ENCODE measurements at regions not wholly inside any gene's neighbourhood (a gene's known extent, or its start where the extent isn't known, plus 50 kb on each side); places are given as distances from the start of the nearest gene placed in this dataset.
"Not testable (repeated sequence)": the region's sequence is repeated elsewhere in the genome, so short reads cannot be mapped to it uniquely, and the experiment has no call there.

- Histone ChIP-seq H3K27ac (no peak overlapping the region), H3K4me3 (no peak overlapping the region), H3K4me1 (no peaks in the 10 kb centered on the region), H3K27me3 (no peaks in the 10 kb centered on the region), H3K36me3 (no peaks in the 10 kb centered on the region), H3K9me3 (no peaks in the 10 kb centered on the region)
- ATAC-seq (ENCODE audit: low FRiP score in 2 of 2) (no peak), DNase-seq (no peak)
- TF ChIP-seq POLR2AphosphoS5 (IDR thresholded peaks at IDR 0.05) (no peak), POLR2A (IDR thresholded peaks at IDR 0.05) (no peak), EP300 (IDR thresholded peaks at IDR 0.05) (no peak)
- TF ChIP-seq, protein P1, sequence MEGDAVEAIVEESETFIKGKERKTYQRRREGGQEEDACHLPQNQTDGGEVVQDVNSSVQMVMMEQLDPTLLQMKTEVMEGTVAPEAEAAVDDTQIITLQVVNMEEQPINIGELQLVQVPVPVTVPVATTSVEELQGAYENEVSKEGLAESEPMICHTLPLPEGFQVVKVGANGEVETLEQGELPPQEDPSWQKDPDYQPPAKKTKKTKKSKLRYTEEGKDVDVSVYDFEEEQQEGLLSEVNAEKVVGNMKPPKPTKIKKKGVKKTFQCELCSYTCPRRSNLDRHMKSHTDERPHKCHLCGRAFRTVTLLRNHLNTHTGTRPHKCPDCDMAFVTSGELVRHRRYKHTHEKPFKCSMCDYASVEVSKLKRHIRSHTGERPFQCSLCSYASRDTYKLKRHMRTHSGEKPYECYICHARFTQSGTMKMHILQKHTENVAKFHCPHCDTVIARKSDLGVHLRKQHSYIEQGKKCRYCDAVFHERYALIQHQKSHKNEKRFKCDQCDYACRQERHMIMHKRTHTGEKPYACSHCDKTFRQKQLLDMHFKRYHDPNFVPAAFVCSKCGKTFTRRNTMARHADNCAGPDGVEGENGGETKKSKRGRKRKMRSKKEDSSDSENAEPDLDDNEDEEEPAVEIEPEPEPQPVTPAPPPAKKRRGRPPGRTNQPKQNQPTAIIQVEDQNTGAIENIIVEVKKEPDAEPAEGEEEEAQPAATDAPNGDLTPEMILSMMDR (IDR thresholded peaks at IDR 0.05): peak in 1 of 6 experiments; percentile 14
- WGBS, 2 donors: 40 to 67% methylated on average over 3 of the region's 3 CpGs
These were observed 226.5 kb downstream of the FBXO8 start for GRCh38 chr4:174056959-174057358.

GRCh38 chr4:174055344-174055743 lies 228.1 kb downstream of the FBXO8 start:
- Histone ChIP-seq H3K4me1 (no peaks in the 10 kb centered on the region), H3K27ac (no peak overlapping the region), H3K9me3 (no peaks in the 10 kb centered on the region), H3K27me3 (no peaks in the 10 kb centered on the region), H3K4me3 (no peak overlapping the region), H3K36me3 (no peaks in the 10 kb centered on the region)
- 82 to 93% methylated on average over 4 of the region's 4 CpGs for WGBS, 2 donors
- no peak for TF ChIP-seq EP300 (IDR thresholded peaks at IDR 0.05)
- no peak for TF ChIP-seq POLR2A (IDR thresholded peaks at IDR 0.05)
- TF ChIP-seq POLR2AphosphoS5 (IDR thresholded peaks at IDR 0.05): no peak
- TF ChIP-seq, protein P1 (IDR thresholded peaks at IDR 0.05): no peak
- DNase-seq (no peak), ATAC-seq (ENCODE audit: low FRiP score in 2 of 2) (no peak)

- TF ChIP-seq EP300 (IDR thresholded peaks at IDR 0.05) (no peak), POLR2A (IDR thresholded peaks at IDR 0.05) (no peak), POLR2AphosphoS5 (IDR thresholded peaks at IDR 0.05) (no peak)
- TF ChIP-seq, protein P1 (IDR thresholded peaks at IDR 0.05): no peak
- 70 to 85% methylated on average over 2 of the region's 2 CpGs for WGBS, 2 donors
- Histone ChIP-seq H3K9me3 (no peaks in the 10 kb centered on the region), H3K27ac (no peak overlapping the region), H3K27me3 (no peaks in the 10 kb centered on the region), H3K4me3 (no peak overlapping the region), H3K4me1 (no peaks in the 10 kb centered on the region), H3K36me3 (no peaks in the 10 kb centered on the region)
- DNase-seq (no peak), ATAC-seq (ENCODE audit: low FRiP score in 2 of 2) (no peak)
These were observed 229.6 kb downstream of the FBXO8 start for GRCh38 chr4:174053895-174054294.

DNA sequence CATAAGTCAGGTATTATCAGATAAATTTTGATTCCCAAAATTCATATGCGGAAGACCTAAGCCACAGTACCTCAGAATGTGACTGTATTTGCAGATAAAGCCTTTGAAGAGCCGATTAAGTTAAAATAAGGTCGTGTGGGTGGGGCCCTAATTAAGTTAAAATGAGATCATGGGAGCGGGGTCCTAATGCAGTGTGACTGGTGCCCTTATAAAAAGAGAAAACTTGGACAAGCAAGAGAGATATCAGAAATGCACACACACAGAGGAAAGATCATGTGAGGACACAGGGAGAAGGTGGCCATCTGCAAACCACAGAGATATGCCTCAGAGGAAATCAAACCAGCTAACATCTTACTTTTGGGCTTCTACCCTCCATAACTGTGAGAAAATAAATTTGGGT lies 236.1 kb downstream of the FBXO8 start:
- no peak for ATAC-seq (ENCODE audit: low FRiP score in 2 of 2)
- Histone ChIP-seq H3K27ac (no peak overlapping the region), H3K4me1 (no peaks in the 10 kb centered on the region), H3K4me3 (no peak overlapping the region), H3K9me3 (no peaks in the 10 kb centered on the region), H3K36me3 (no peaks in the 10 kb centered on the region), H3K27me3 (no peaks in the 10 kb centered on the region)
- no peak for DNase-seq
- WGBS, 2 donors: 64 to 66% methylated on average over 4 of the region's 4 CpGs
- TF ChIP-seq, protein P1 (IDR thresholded peaks at IDR 0.05): no peak
- TF ChIP-seq POLR2AphosphoS5 (IDR thresholded peaks at IDR 0.05) (no peak), POLR2A (IDR thresholded peaks at IDR 0.05) (no peak), EP300 (IDR thresholded peaks at IDR 0.05) (no peak)

- H3K9me3 ChIP-seq; H3K4me1 ChIP-seq; H3K4me3 ChIP-seq; H3K36me3 ChIP-seq; DNase-seq; H3K27ac ChIP-seq; H3K27me3 ChIP-seq; ATAC-seq (ENCODE audit: low FRiP score in 2 of 2): not testable (repeated sequence)
- WGBS, 2 donors: 89 to 96% methylated on average over 2 of the region's 2 CpGs
These were observed 237.6 kb downstream of the FBXO8 start for GRCh38 chr4:174045829-174046228.
